Effector memory CD4-positive, alpha-beta T cell (primary cell): ENCODE measurements at regions not wholly inside any gene's neighbourhood (a gene's known extent, or its start where the extent isn't known, plus 50 kb on each side); places are given as distances from the start of the nearest gene placed in this dataset.

ENCODE experiments used
- DNase-seq, 3 donors: peaks; one replicate each; pipeline ENCODE4 v3.0.0-alpha.2; 2020
- H3K27ac ChIP-seq: 2 replicates; pipeline ENCODE4 v1.7.0; 2013; ENCODE audit warnings: mild to moderate bottlenecking, low read length, moderate library complexity; ENCODE audit not compliant: insufficient read depth, poor library complexity, severe bottlenecking
- H3K27me3 ChIP-seq: replicated peaks from 2 replicates; pipeline ENCODE4 v1.7.0; 2013; ENCODE audit warnings: mild to moderate bottlenecking, low read length; ENCODE audit not compliant: insufficient read depth, control insufficient read depth, poor library complexity, severe bottlenecking
- H3K36me3 ChIP-seq: 2 replicates; pipeline ENCODE4 v1.7.0; 2013; ENCODE audit warnings: mild to moderate bottlenecking, low read length, moderate library complexity; ENCODE audit not compliant: control insufficient read depth, insufficient read depth
- H3K4me1 ChIP-seq: 2 replicates; pipeline ENCODE4 v1.7.0; 2013; ENCODE audit warnings: low read length, mild to moderate bottlenecking; ENCODE audit not compliant: control insufficient read depth, insufficient read depth, poor library complexity, severe bottlenecking
- H3K4me3 ChIP-seq: 2 replicates; pipeline ENCODE4 v1.7.0; 2013; ENCODE audit warnings: low read length, low read depth, mild to moderate bottlenecking; ENCODE audit not compliant: insufficient read depth, poor library complexity, severe bottlenecking
- H3K9me3 ChIP-seq: 2 replicates; pipeline ENCODE4 v1.7.0; 2013; ENCODE audit warnings: mild to moderate bottlenecking, low read length, moderate library complexity; ENCODE audit not compliant: control insufficient read depth

DNA sequence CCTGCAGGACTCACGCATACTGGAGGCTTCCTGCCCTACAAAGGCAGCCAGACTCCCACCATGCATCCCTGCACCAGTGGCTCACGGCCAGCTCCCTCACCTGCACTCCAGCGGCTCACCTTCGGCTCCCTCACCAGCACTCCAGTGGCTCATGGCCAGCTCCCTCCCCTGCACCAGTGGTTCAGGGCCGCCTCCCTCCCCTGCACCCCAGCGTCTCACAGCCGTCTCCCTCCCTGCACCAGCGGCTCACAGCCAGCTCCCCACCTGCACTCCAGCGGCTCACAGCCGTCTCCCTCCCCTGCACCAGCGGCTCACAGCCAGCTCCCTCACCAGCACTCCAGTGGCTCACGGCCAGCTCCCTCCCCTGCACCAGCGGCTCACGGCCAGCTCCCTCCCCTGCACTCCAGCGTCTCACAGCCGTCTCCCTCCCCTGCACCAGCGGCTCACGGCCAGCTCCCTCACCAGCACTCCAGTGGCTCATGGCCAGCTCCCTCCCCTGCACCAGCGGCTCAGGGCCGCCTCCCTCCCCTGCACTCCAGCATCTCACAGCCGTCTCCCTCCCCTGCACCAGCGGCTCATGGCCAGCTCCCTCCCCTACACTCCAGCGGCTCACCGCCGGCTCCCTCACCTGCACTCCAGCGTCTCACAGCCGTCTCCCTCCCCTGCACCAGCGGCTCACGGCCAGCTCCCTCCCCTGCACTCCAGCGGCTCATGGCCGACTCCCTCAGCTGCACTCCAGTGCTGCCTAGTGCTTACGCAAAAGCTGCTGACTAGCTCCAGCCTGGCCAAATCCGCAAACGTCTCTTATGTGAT is 324.5 kb downstream of the NPHP4 start:
- no peak for DNase-seq
- H3K27me3 ChIP-seq: no peaks in the 10 kb centered on the region
- no peaks in the 10 kb centered on the region for H3K36me3 ChIP-seq
- H3K9me3 ChIP-seq: no peaks in the 10 kb centered on the region
- H3K27ac ChIP-seq: peak overlapping the region; percentile 33
- H3K4me3 ChIP-seq: no peak overlapping the region
- H3K4me1 ChIP-seq: peaks cover 4% of the 10 kb centered on the region

DNA sequence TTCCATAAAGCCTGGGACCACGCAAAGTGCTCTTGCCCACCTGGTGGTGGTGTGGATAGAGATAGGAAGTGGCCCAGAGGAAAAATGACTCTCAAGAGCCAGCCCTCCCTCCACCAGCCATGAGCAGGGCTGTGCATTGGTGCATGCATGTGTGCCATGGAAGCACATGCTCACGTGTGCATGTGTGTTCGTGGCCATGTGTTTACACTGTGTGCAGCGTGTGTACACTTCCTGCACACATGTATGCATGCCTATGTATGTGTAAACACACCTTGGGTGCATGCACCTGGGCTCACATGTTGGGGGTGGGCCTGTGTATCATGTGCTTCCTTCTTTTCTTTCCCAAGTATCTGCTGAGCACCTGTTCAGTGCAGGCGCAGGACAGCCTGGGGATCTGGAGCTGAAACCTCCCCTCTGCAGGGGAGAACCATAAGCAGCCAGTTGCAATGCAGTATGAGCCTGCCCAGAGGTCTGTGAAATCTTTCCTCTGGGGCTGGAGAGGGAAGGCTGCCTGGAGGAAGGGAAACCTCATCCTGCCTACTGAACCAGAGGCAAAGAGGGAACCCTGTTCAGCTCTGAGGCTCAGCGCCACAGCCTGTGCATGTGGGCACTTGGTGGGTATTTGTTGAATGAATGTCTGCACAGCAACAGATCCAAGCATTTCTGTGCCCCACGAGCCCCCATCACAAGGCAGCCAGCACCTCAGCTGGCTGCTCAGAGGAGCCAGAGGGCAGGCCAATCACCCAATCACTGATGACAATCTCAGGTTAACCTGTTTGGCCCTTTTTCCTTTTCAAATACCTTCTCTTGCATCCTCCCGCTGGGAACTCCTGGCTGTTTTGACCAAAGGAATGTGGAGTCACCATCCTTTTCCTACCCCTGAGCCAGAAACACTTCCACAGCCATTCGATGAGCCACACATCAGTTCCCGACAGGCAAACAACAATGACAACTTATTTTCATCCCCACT is 327.0 kb downstream of the NPHP4 start:
- no peaks in the 10 kb centered on the region for H3K36me3 ChIP-seq
- H3K4me1 ChIP-seq: peaks cover 4% of the 10 kb centered on the region
- no peak overlapping the region for H3K4me3 ChIP-seq
- no peaks in the 10 kb centered on the region for H3K27me3 ChIP-seq
- no peak overlapping the region for H3K27ac ChIP-seq
- DNase-seq: no peak
- no peaks in the 10 kb centered on the region for H3K9me3 ChIP-seq

DNA sequence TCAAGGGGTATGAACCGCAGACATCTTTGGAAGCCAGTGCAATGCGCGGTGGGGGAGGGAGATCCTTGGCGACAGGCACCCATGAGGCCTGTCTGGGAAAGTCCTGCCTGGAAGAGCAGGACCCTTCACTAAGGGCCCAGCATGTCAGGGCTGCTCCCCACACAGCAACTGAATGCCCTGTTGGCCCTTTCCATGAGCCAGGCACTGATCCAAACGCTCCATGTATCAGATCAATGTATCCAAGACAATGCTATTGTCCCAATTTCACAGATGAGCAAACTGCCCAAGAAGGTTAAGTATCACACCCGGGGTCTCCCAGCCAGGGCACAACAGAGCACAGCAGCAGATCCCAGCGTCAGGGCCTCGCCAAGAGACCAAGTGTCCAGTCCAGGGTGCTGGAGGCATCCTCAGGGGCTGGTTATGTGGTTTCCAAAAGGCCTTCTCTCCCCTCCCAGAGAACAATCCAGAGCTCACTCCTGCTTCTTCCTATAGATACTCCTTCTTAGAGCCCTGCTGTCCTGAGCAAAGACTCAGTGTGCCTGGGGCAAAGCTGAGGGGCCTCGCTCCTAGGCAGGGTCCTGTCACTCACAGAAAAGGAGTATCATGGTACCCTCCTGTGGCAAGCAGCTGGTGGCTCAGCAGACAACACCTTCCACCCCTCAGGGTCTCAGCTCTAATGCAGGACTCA is 328.0 kb downstream of the NPHP4 start:
- Histone ChIP-seq H3K4me1 (peaks cover 4% of the 10 kb centered on the region), H3K27me3 (no peaks in the 10 kb centered on the region), H3K27ac (no peak overlapping the region), H3K4me3 (no peak overlapping the region), H3K36me3 (no peaks in the 10 kb centered on the region), H3K9me3 (no peaks in the 10 kb centered on the region)
- DNase-seq: no peak

DNA sequence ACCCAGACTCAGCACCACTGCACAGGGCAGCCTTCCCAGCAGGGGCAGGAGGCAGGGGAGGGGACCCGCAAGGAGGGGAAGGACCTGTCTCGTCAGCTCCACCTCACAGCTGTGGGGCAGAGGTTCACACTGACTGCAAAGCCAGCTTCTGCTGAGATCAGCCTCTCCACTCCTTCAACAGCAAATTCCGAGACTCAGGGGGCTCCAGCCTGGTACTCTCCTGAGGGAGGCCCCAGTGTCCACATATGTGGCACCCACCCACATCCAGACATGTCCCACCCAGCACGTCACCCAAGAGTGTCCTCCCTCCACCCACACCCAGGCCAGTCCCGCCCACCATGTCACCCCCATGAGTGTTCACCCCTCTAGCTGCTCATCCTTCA is 329.5 kb downstream of the NPHP4 start:
- H3K9me3 ChIP-seq: no peaks in the 10 kb centered on the region
- H3K36me3 ChIP-seq: no peaks in the 10 kb centered on the region
- no peak overlapping the region for H3K27ac ChIP-seq
- H3K27me3 ChIP-seq: no peaks in the 10 kb centered on the region
- H3K4me1 ChIP-seq: no peaks in the 10 kb centered on the region
- DNase-seq: no peak
- no peak overlapping the region for H3K4me3 ChIP-seq

DNA sequence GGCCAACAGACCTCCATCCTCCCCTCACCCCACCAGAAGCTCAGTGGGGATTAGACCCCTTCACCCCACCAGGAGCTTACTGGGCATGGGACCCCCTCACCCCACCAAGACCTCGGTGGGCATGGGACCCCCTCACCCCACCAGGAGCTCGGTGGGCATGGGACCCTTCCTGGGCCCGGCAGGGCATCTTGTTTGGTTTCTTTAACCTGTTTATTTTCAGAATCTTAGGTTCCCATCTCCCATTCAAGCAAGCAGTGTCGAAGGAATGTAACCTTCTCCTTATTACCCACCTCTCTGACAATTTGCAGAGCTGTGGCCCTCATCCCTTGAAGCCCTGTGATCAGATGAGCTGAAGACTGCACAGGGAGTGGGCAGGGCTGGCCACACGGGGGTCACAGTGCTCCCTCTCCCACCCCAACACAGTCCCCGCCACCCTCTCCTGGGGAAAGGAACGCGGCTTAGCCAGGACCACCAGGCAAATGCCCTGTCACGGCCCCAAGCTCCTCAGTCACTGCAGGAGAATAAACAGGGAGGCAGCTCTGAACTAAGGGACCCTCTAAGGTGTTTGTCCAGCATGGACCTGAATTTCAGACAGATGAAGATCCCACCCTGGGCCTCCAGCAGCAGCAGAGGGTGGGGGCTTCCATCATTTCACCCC is 330.0 kb downstream of the NPHP4 start:
- Histone ChIP-seq H3K36me3 (no peaks in the 10 kb centered on the region), H3K4me3 (no peak overlapping the region), H3K9me3 (no peaks in the 10 kb centered on the region), H3K27me3 (no peaks in the 10 kb centered on the region), H3K4me1 (no peaks in the 10 kb centered on the region), H3K27ac (no peak overlapping the region)
- DNase-seq: no peak

DNA sequence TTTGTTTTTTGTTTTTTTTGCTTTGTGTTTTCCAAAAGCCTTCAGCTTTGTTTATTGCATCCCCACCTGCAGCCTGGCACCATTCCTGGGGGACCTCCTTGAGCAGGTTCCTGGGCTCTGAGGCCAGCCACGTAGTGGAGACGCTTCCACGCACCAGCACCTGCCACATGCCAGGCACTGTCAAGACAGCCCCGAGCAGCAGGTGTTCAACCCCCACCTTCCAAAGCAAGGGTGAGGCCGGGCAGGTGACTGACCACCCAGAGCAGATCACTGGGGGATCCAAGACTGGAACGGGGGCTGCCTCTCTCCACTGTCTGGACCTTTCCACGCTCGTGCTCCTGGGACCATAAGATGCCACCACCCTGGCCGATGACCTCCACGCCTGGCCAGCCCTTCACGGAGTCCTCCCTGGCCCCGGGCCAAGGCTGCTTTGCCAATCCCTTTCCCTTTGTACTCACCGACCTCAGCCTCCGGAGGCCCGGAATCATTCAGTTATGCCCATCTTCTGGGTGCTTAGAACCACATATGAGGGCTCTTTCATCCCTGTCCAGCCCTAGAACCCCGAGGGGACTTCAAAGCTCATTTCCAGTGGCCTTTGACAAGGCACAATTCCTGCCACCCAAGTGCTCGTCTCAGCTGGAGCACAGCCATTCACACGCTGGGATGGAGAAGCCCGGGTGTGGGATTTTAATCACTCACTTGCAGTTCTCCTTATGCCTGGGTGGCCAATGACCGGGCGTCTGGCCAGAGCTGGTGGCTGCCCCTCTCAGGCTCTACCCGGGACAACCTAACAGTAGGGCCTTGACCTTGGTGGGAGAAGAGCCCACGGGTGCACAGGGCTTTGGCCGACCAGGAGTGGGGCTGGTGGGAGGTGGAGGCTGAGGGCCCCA is 330.8 kb downstream of the NPHP4 start:
- Histone ChIP-seq H3K27ac (no peak overlapping the region), H3K4me3 (no peak overlapping the region), H3K36me3 (no peaks in the 10 kb centered on the region), H3K4me1 (no peaks in the 10 kb centered on the region), H3K9me3 (no peaks in the 10 kb centered on the region), H3K27me3 (no peaks in the 10 kb centered on the region)
- DNase-seq: no peak

DNA sequence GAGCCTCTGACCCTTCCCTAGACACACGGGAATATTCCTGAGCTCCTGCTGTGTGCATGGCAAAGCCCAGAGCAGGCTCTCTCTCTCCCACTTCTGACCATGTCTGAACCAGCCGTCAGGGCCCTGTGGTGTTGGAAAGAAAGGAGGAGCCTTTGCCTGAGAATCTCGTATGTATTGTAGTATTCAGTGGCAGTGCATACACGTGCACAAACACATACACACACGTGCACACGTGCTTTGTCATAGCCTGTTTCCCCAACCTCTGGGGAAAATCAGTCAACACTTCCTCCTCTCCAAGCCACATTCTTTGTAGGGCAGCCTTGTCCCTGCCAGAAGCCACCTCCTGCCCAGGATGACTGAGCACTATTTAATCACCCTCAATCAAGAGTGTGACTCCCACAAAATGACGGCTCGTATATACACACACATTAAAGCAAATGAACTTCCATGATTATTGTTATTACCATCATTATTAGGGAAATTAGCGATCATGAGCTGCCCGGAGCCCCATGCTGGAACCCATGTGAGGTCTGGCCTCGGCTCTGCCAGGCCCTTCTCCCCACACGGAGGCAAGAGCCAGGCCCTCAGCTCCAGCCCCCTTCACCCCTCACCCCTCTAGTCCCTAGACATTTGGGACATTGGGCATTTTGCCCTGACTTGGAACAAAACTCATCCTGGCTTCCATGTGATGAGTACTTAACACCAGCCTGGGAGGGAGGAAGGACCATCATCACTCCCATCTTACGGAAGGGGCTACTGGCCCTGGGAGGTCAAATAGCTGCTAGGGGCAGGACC is 331.9 kb downstream of the NPHP4 start:
- Histone ChIP-seq H3K27ac (no peak overlapping the region), H3K27me3 (no peaks in the 10 kb centered on the region), H3K36me3 (no peaks in the 10 kb centered on the region), H3K4me3 (no peak overlapping the region), H3K9me3 (no peaks in the 10 kb centered on the region), H3K4me1 (no peaks in the 10 kb centered on the region)
- no peak for DNase-seq

DNA sequence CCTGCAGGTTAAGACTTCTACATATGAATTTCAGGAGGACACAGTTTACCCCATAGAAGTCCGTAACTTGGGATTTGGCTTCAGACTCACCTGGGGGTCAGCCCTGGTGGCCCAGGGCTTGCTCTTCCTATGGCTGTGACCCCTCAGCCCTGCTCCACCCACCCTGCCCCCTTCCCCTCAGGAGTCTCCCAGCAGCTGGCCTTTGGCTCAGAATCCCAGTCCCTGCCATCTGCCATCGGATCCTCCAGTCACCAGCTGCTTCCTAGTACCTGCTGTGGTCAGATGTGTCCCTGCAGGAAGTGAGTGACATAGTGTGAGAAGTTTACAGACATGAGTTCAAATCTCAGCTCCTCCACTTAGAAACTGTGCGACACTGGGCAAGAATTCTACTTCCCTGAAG is 332.6 kb downstream of the NPHP4 start:
- Histone ChIP-seq H3K4me3 (no peak overlapping the region), H3K27ac (no peak overlapping the region), H3K9me3 (no peaks in the 10 kb centered on the region), H3K36me3 (no peaks in the 10 kb centered on the region), H3K4me1 (no peaks in the 10 kb centered on the region), H3K27me3 (no peaks in the 10 kb centered on the region)
- DNase-seq: no peak
